ENCODE measurements at regions not wholly inside any gene's neighbourhood (a gene's known extent, or its start where the extent isn't known, plus 50 kb on each side); places are given as distances from the start of the nearest gene placed in this dataset.

GRCh38 chr7:34389332-34390078, 268.5 kb upstream of the NPSR1 start:
- Histone ChIP-seq H3K27me3 (ENCODE audit: insufficient read depth, poor library complexity, severe bottlenecking) (no peaks in the 10 kb centered on the region), H3K27ac (replicated peaks) (no peak overlapping the region), H3K4me3 (replicated peaks; ENCODE audit: insufficient read depth, low read length) (no peak overlapping the region)
- TF ChIP-seq CTCF (IDR thresholded peaks at IDR 0.05; ENCODE audit: insufficient read depth, low read length) (no peak), SPI1 (IDR thresholded peaks at IDR 0.05; ENCODE audit: borderline replicate concordance, low read depth) (no peak), POLR2AphosphoS5 (IDR thresholded peaks at IDR 0.05; ENCODE audit: low read depth) (no peak), GABPA (IDR thresholded peaks at IDR 0.05; ENCODE audit: low read depth) (no peak), REST (IDR thresholded peaks at IDR 0.05; ENCODE audit: insufficient replicate concordance, low read depth) (no peak)
- DNase-seq (ENCODE audit: low read depth in 1 of 2, low spot score in 1 of 2) = no peak

GRCh38 chr7:34390103-34390502, 267.9 kb upstream of the NPSR1 start:
- no peak overlapping the region for H3K4me3 ChIP-seq (replicated peaks; ENCODE audit: insufficient read depth, low read length)
- DNase-seq (ENCODE audit: low read depth in 1 of 2, low spot score in 1 of 2) = no peak
- TF ChIP-seq REST (IDR thresholded peaks at IDR 0.05; ENCODE audit: insufficient replicate concordance, low read depth) (no peak), POLR2AphosphoS5 (IDR thresholded peaks at IDR 0.05; ENCODE audit: low read depth) (no peak), CTCF (IDR thresholded peaks at IDR 0.05; ENCODE audit: insufficient read depth, low read length) (no peak), SPI1 (IDR thresholded peaks at IDR 0.05; ENCODE audit: borderline replicate concordance, low read depth) (no peak), GABPA (IDR thresholded peaks at IDR 0.05; ENCODE audit: low read depth) (no peak)
- H3K27ac ChIP-seq (replicated peaks) = no peak overlapping the region
- no peaks in the 10 kb centered on the region for H3K27me3 ChIP-seq (ENCODE audit: insufficient read depth, poor library complexity, severe bottlenecking)

- Histone ChIP-seq H3K27ac (replicated peaks) (no peak overlapping the region), H3K4me3 (replicated peaks; ENCODE audit: insufficient read depth, low read length) (no peak overlapping the region), H3K27me3 (ENCODE audit: insufficient read depth, poor library complexity, severe bottlenecking) (no peaks in the 10 kb centered on the region)
- TF ChIP-seq SPI1 (IDR thresholded peaks at IDR 0.05; ENCODE audit: borderline replicate concordance, low read depth) (no peak), REST (IDR thresholded peaks at IDR 0.05; ENCODE audit: insufficient replicate concordance, low read depth) (no peak), POLR2AphosphoS5 (IDR thresholded peaks at IDR 0.05; ENCODE audit: low read depth) (no peak), CTCF (IDR thresholded peaks at IDR 0.05; ENCODE audit: insufficient read depth, low read length) (no peak), GABPA (IDR thresholded peaks at IDR 0.05; ENCODE audit: low read depth) (no peak)
- no peak for DNase-seq (ENCODE audit: low read depth in 1 of 2, low spot score in 1 of 2)
Observed at GRCh38 chr7:34392972-34393371, 265.0 kb upstream of the NPSR1 start.

Measured in HL-60 (cell line).